GM19463 (cell line): ENCODE measurements at regions not wholly inside any gene's neighbourhood (a gene's known extent, or its start where the extent isn't known, plus 50 kb on each side); places are given as distances from the start of the nearest gene placed in this dataset.
A peak's percentile ranks its signal among the peaks of the same experiment; 100 is the strongest.
"Not testable (repeated sequence)": the region's sequence is repeated elsewhere in the genome, so short reads cannot be mapped to it uniquely, and the experiment has no call there.

ENCODE experiments used
- ATAC-seq: cut with Tn5 transposase; IDR thresholded peaks from one replicate; pipeline ENCODE4 v1.9.1; 2021; ENCODE audit warnings: mild to moderate bottlenecking, moderate library complexity; ENCODE audit not compliant: unreplicated experiment

DNA sequence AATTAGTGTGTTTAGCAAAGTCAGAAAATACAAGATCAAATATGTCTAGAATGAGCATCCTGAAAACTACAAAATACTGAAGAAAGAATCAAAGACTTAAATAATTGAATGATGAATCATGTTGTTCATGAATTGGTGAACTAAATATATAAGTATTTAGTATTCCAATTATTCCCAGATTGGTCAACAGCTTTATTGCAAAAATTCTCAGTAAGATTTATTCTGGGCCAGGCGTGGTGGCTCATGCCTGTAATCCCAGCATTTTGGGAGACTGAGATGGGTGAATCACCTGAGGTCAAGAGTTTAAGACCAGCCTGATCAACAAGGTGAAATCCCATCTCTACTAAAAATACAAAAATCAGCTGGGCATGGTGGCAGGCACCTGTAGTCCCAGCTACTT lies 250.0 kb upstream of the NECTIN3 start:
- no peak for ATAC-seq

DNA sequence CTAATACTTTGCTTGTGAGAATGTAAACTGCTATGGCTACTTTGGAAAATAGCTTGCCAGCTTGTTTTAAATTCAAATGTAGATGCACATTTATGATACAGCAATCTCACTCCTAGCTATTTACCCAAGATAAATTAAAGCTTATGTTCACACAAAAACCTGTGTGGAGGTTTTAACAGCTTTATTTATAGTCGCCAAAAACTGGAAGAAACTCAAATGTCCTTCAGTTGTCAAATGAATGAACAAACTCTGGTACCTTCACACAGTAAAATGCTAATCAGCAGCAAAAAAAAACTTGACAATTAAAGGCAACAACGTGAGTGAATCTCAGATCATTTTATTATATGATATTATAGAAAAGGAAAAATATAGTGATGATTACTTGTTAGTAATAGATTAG lies 248.6 kb upstream of the NECTIN3 start:
- no peak for ATAC-seq

DNA sequence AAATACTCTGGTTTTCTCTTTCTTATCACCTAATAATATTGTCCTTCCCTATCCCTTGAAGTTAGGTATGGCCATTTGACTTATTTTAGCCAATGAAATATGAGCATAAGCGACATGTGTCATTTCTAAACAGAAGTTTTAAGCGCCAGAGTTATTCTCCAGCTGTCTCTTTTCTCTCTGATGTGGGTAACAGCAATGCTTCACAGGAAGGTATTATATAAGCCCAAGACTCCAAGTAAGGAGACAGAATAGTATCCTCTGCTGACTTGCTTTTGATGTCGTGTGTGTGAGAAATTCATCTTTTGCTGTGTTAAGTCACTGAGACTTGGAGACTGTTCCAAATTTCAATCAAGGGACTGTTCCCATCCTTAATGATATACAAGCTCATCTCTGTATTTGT lies 224.6 kb upstream of the NECTIN3 start:
- no peak for ATAC-seq

DNA sequence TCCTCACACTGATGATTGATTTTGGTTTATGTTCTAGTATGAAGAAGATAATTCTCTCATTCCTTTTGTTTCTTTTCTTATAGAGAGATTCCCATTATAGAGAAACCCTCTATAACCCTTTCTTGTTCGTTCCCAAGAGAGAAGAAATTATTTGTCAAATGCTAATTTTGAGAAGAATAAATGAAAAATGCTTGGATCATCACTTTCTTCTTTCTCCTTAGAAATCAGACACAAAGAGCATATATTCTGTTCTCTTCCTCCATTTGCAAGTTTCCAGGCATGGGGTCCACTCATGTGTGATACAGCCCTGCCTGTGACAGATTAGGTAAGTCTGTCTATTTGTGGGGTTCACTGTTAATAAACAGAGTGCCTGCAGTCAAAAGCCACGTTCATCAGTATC lies 222.6 kb upstream of the NECTIN3 start:
- no peak for ATAC-seq

DNA sequence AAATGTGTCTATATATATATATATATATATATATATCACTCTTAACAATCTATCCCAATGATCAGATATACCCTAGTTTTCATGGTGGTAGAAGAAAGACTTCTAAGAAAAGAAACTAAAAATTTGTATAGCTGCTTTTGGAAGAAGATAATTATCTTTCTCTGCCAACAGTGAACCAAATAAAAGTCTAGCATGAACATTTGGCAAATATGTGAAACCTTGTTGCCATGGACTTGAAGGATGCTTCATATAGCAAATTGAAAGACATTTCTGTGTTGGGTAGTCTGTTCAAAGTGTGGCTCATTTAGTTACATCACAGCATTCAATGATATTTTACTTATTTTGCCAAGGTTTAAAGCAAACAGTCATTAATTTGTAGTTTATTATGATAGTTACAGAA lies 219.9 kb upstream of the NECTIN3 start:
- no peak for ATAC-seq

DNA sequence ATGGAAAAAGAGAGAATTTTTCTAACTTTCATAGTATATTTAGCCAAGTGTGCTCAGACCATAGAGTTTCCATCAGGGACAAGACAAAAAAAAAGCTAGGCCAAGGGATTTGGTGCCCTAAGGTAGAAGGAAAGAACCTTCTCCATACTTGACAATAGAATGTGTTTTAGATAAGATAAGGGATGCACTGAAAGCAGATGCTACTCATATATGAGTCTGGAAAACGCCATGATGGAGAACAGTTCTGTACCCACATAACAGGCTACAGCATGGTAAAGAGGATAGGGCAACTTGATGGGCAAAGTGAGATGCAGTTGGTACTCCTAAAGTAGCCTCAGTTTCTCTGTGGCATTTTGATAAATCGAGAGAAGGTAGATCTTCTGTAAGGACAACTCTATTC lies 216.4 kb upstream of the NECTIN3 start:
- ATAC-seq, result no peak

DNA sequence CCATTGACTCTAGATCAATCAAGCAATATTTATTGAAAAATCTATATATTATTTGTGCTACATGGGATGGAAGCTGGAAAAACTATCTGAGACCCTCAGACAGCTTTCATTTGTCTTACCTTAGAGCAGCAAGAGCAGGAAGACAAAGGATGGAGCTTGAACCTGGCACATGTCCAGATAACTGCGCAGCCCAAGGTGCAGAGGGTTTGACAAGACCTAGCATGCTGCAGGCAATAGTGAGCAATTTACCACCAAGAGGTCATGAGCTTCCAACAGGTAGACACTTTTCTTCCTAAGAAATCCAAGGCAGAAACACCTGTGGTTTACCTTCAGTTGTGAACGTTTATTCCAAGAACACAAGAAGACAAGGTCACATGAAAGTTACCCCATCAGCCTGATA lies 214.7 kb upstream of the NECTIN3 start:
- ATAC-seq, result no peak

DNA sequence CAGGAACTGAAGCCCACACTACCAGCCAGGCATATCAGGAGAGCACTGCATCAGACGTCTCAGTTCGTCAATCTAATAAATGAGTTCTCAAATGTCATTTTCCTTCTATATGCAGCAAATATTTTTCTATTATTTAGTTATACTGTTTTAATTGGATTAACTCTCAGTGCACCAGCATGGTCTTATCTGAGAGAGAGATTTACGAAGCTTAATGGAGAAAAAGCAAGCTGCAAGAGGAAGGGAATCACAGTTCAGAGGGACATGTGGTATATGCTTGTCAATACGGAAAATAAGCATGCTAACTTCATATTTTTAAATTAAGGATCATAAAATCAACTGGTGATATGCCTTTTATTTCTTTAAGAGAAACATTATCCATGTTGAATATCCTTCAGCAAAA lies 213.1 kb upstream of the NECTIN3 start:
- ATAC-seq, result no peak

DNA sequence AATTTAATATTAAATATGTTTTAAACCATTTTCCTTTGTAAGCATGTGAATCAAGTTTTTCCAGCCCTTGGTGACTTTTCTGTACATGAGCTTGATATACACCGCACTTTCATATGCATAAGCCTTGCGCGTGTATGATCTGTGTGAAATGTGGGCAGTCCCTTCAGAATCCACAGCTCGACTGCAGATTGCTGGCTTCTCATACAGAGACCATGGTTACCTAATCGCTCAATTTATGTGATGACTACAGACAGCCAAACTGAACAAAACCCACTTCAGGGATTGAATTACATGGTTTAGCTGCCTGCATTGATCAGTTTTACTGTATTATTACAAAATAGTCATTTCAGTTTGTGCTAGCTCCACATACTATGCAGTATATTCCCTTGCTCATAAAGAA lies 212.3 kb upstream of the NECTIN3 start:
- no peak for ATAC-seq

DNA sequence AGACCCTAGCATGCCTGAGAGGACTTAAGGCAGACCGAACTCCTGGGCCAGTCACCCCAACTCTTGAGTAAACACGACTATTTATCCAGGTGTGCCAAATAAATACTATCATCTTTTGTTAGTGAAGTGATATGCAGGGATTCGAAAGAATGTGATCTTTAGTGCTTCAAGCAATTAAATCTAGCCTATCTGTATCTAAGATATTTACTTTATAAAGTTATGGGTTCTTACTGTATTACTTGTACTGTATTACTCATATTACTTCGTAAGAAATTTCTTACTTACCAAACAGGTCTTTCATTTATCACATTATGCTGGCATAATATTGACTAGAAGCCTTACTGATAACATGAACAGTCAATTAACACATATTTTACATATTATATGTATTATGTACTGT lies 211.6 kb upstream of the NECTIN3 start:
- ATAC-seq, result no peak

DNA sequence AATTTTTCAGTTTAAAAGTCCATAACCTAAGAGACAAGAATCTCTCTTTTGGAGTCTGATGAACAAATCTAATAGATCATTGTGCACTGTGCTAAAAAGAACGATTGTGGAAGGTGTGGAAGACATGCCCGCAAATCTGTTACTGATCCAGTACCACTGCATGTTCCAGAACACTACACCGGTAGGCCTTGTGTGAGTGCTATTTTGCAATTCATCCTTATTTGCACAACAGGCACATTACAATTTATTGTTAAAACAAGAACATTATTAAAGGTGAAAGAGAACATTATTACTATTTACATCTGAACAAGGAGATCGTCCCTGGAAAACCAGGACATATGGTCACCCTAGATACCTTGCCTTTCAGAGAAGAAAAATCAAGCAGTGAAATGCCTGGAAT lies 205.7 kb upstream of the NECTIN3 start:
- no peak for ATAC-seq

DNA sequence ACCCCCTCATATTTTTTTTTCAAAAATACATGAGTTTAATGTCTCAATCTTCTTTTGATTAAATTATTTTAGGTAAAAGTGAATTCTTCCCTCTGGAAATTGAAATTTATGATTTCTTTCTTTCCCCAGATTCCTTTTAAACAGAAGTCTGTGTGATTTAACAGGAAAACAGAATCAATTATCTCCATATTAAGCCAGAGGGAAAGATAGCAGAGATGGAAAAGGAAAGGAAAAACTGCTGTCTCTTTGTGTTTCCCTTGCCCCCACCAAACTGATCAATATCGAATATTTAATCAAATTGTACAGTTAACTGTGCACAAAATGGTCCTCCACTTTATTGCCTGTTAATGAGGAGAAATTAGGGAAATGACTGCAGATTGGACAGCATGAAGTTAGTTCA lies 203.5 kb upstream of the NECTIN3 start:
- ATAC-seq, result no peak

DNA sequence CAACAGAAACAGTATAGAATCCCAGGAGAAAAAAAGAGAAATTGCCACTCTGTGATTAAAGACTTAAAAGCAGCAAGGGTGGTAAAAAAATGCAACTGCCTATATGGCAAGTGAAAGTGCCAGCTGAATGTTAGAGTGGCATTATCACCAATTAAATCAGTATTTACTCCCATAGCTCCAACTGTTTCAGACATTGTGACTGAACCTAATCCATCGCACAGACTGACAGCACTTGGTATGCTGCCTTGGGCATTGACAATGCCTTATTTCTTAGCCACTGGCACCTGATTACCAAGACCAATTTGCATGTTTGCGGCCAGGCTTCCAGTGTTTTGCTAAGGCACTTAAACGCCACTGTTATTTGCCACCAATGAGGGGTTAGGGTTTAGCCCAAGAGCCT lies 201.9 kb upstream of the NECTIN3 start:
- no peak for ATAC-seq

DNA sequence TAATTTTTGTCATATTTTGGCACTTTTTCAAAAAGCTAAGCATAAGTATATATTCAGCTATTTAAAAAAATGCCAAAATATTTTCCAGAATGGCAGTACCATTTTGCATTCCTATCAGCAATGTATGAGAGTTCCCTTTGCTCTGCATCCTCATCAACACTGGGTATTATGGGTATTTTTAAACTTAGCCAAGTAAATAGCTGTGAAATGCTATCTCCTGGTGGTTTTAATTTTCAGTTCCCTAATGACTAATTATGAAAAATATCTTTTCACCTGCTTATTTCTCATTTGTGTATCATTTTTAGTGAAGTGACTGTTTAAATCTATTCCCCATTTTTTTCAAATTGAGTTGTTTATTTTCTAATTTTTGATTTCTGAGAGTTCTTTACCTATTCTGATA lies 199.7 kb upstream of the NECTIN3 start:
- no peak for ATAC-seq

DNA sequence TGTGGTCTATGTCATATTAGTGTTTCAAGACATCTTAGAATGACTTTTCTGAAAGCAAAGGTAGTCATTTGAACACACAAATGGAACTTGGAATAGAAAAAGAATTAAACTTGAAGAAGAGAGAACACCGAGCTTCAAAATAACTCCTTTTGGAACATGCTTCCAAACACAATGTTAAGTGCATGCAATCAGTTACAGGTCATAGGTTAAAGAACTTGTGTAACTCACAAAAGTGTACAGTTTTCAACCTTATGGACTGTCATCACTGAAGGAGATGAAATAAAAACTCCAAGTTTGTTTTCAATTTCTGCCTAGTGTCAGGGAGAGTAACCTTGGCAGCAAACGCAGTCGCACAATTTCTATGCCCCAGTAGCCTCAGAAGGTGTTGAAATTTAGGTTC lies 192.9 kb upstream of the NECTIN3 start:
- ATAC-seq, result no peak

DNA sequence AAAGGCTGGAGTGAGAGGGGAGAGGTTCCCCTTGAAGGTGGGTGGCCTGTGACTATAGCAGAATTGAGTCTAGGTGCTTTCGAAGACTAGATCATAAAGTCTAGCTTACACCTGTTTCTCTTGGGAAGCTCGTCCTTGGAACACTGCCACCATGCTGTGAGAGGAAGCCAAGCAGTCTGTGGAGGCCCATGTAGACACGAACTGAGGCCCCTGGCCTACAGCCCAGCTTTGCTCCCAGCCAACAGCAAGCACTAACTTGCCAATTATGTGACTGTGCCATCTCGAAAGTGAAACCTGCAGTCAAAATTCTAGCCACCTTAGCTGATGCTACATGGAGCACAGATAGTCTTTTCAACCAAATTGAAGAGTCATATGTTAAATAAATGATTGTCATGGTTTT lies 190.5 kb upstream of the NECTIN3 start:
- ATAC-seq, result peak; percentile 89

DNA sequence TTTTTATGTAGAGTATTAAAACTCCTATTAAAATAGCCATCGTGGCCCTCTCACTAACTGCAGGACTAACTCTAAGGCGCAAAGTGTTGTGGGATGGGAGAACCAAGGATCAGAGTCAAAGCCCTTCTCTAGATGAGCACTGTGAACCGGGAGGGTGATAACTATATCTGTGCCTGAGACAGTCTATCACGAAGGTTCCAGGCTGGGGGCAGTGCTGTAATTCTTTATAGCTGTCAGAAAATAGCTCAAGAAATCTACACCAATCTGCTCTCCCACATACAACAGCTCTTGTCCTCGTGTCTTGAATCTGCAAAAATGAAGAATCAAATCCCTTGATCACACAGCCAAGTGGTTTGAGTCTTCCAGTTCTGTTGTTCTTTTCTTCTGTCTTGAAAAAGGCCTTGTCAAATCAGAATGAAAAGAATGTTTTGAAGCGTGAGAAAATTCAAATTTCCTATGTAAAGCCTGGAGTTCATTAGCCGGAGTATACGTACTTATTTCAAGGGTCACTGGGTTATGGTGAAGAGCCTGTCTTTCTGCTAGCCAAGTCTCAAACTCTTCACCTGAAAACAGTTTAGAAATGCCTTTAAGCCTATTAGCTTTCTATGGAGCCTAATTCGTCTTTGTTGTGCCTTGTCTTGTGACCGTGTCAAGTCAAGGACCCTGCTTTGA lies 185.3 kb upstream of the NECTIN3 start:
- ATAC-seq, result no peak

DNA sequence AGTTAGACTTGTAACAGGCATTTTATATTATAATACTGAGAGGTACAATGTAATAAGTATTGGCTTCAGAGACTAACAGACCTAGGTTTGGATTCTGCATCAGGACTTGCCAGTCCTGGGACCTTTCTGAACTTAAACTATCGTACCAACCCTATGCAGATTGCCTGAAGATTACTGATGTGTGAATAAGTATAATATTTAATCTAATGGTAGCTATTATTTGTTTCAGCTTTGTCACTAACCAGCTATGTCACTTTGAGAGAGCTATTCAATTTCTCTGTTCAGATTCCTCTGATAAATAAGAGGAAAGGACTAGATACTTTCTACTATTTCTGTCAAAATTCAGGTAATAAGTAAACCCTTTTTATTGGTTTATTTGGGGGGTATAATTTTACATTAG lies 184.4 kb upstream of the NECTIN3 start:
- ATAC-seq, result no peak

DNA sequence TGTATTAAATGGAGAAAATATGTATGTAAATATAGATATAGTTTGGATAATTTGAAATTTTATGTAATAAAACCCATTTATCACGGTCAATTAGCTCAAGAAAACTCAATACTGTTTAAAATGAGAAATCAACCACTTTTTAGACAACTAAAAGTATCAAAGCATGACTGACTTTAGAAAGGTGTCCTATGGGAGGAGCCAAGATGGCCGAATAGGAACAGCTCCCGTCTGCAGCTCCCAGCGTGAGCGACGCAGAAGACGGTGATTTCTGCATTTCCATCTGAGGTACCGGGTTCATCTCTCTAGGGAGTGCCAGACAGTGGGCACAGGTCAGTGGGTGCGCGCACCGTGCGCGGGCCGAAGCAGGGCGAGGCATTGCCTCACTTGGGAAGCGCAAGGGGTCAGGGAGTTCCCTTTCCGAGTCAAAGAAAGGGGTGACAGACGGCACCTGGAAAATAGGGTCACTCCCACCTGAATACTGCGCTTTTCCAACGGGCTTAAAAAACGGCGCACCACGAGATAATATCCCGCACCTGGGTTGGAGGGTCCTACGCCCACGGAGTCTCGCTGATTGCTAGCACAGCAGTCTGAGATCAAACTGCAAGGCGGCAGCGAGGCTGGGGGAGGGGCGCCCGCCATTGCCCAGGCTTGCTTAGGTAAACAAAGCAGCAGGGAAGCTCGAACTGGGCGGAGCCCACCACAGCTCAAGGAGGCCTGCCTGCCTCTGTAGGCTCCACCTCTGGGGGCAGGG lies 182.8 kb upstream of the NECTIN3 start:
- not testable (repeated sequence) for ATAC-seq

DNA sequence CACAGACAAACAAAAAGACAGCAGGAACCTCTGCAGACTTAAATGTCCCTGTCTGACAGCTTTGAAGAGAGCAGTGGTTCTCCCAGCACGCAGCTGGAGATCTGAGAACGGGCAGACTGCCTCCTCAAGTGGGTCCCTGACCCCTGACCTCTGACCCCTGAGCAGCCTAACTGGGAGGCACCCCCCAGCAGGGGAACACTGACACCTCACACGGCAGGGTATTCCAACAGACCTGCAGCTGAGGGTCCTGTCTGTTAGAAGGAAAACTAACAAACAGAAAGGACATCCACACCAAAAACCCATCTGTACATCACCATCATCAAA lies 182.3 kb upstream of the NECTIN3 start:
- not testable (repeated sequence) for ATAC-seq

DNA sequence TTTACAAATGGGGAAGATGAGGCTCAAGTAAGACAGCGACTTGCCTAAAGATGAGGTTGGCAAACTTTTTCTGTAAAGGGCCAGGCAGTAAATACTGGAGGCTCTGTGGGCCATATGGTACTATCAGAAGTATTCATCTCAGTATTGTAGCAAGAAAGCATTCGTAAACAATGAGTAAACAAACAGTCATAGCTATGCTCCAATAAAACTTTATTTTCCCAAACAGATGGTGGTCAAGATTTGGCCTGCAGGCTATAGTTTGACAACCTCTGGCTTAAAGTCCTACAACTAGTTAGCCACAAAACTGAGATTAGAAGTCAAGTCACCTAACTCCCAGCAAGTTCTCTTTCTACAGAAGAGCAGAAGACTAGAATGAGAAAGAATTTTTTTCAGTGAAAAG lies 177.0 kb upstream of the NECTIN3 start:
- ATAC-seq, result no peak

DNA sequence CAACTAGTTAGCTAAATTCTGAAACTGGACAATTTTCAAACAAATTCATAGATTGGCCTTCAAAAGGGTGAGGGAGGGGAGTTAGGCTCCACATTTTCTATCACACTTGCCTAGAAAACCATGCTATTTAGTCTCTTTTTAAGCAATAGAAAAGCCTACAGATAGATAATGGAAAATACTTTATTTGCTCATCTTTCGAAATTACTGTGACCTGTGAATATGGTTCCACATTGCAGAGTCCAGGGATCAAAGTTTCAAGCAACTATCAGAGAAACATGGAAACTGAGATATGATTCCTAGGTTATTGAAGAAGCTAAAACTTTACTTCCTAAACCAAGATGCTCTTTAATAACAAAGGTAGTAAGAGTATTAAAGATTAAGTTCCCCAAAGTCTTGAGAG lies 176.6 kb upstream of the NECTIN3 start:
- no peak for ATAC-seq

DNA sequence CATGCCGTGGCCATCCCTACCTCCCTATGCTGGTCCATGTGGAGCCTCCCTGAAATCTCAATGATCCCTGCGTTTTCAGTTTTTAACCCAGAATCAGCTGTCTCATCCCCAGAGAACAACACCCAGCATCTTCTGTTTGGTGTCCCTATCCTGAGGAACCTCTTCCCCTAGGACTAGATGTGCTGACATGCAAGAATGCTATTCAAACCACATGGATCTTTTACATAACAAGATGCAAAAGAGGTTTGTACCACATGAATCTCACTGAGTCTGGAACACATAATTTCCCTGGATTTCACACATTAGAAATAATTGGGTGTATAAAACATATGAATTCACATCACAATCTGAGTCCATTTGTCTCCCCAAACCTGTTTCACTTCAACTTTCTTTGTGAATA lies 174.6 kb upstream of the NECTIN3 start:
- ATAC-seq, result no peak
